K562 (cell line): ENCODE measurements at regions not wholly inside any gene's neighbourhood (a gene's known extent, or its start where the extent isn't known, plus 50 kb on each side); places are given as distances from the start of the nearest gene placed in this dataset.

Experiments
- PATZ1 ChIP-seq: fragments of 250-450 bp; sonication (Bioruptor Pico); IDR thresholded peaks from 2 replicates; pipeline ENCODE4 v1.5.0; 2020; ENCODE audit warnings: mild to moderate bottlenecking, borderline replicate concordance
- TFE3 ChIP-seq: fragments of 450-650 bp; formaldehyde crosslinking; IDR thresholded peaks from 2 replicates; pipeline ENCODE4 v1.4.0; 2020; ENCODE audit warnings: mild to moderate bottlenecking, mixed read lengths
- TRIM24 ChIP-seq, 2 experiments: fragments of 450-650 bp; IDR thresholded peaks; 2 replicates each; pipeline ENCODE4 v1.6.1; 2016
- ZBTB7A ChIP-seq: IDR thresholded peaks from 2 replicates; pipeline ENCODE4 v1.6.1; 2011; ENCODE audit warnings: low read depth, mild to moderate bottlenecking, low read length, moderate library complexity, borderline replicate concordance; ENCODE audit not compliant: control insufficient read depth
- ZNF583 ChIP-seq: fragments of 250-450 bp; sonication (Bioruptor Pico); IDR thresholded peaks from 2 replicates; pipeline ENCODE4 v1.4.0; 2020

GRCh38 chr3:144444546-144444945, 472.9 kb downstream of the DIPK2A start:
- TF ChIP-seq ZBTB7A, result no peak
- TF ChIP-seq PATZ1 (CRISPR knock-in tag), result no peak
- no peak for TF ChIP-seq TFE3
- TF ChIP-seq TRIM24 (IDR thresholded peaks at IDR 0.05), result no peak
- TF ChIP-seq ZNF583 (CRISPR knock-in tag), result no peak
